ENCODE measurements at regions not wholly inside any gene's neighbourhood (a gene's known extent, or its start where the extent isn't known, plus 50 kb on each side); places are given as distances from the start of the nearest gene placed in this dataset.

DNA sequence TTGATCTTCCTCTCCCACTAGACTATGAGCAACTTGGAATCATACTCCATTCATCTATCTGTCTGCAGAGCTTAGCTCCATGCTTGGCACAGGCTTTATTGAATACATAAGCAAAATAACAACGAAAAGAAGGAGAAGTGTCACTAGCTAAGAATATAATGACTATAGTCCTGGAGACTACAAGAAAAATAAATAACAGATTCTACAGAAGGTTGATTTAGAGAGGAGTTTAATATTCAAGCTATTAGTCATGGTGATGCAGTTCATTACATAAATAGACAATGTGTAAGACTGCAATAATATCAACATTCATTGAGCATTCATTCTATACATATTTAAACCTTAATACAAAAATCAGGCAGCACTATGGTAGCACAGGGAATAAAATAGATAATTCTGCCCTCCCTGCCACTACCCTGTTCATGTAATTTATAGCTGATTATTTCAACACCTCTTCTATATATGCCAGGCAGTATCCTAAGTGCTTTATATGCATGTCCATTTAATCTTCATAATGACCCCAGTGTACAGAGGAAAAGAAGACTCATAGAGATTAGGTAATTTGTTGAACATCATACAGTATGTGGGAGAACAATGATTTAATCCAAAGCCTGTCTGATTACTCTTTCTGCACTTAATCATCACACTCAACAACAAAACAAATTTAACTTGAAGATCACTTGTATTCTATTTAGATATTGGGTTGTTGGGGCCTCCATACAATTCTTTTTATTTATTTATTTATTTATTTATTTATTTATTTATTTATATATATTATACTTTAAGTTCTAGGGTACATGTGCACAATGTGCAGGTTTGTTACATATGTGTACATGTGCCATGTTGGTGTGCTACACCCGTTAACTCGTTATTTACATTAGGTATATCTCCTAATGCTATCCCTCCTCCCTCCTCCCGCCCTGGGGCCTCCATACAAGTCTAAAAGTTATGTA lies 165.3 kb downstream of the RNF152 start:
- no peak overlapping the region for H3K27ac ChIP-seq
- TF ChIP-seq, protein P1, sequence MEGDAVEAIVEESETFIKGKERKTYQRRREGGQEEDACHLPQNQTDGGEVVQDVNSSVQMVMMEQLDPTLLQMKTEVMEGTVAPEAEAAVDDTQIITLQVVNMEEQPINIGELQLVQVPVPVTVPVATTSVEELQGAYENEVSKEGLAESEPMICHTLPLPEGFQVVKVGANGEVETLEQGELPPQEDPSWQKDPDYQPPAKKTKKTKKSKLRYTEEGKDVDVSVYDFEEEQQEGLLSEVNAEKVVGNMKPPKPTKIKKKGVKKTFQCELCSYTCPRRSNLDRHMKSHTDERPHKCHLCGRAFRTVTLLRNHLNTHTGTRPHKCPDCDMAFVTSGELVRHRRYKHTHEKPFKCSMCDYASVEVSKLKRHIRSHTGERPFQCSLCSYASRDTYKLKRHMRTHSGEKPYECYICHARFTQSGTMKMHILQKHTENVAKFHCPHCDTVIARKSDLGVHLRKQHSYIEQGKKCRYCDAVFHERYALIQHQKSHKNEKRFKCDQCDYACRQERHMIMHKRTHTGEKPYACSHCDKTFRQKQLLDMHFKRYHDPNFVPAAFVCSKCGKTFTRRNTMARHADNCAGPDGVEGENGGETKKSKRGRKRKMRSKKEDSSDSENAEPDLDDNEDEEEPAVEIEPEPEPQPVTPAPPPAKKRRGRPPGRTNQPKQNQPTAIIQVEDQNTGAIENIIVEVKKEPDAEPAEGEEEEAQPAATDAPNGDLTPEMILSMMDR (conservative IDR thresholded peaks at IDR 0.05): no peak
- TF ChIP-seq ZFX (IDR thresholded peaks at IDR 0.05): no peak

DNA sequence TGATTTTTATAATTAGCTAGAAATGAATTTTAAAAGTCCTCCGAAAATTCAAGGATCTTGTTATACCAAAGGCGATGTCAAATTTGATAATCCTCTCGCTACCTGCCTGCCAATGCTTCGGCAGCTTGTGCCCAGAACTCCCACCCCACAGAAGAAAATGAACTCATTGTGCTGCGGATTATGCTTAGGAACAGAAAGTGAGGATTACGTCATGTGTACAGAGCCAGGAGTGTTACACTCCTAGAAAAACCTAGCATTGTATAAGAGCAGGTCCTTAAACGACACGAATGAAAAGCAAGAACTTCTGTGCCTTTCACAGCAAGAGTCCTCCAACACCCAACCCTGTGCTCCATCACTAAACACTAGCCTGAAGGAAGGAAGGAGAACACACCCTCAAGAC lies 168.3 kb downstream of the RNF152 start:
- H3K27ac ChIP-seq: no peak overlapping the region
- no peak for TF ChIP-seq ZFX (IDR thresholded peaks at IDR 0.05)
- TF ChIP-seq, protein P1 (conservative IDR thresholded peaks at IDR 0.05): no peak

DNA sequence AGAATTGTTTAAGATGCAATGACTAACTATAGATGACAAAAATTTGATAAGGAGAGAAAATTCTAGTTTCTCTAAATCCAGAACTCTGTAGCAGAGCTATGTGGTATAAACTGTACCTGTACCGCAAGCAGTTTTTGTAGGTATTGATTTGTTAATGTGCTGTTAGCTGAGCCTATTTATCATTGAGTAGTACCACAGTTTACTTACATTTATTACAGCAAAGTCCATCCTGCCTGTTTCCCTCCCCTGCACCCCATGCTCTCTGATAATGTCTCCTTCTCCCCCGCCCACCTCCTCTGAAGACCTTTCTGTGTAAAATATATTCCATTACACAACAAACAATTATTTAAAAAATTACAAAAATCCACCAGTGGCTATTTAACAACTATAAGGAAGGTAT lies 170.6 kb downstream of the RNF152 start:
- TF ChIP-seq, protein P1 (conservative IDR thresholded peaks at IDR 0.05): no peak
- no peak for TF ChIP-seq ZFX (IDR thresholded peaks at IDR 0.05)
- no peak overlapping the region for H3K27ac ChIP-seq

DNA sequence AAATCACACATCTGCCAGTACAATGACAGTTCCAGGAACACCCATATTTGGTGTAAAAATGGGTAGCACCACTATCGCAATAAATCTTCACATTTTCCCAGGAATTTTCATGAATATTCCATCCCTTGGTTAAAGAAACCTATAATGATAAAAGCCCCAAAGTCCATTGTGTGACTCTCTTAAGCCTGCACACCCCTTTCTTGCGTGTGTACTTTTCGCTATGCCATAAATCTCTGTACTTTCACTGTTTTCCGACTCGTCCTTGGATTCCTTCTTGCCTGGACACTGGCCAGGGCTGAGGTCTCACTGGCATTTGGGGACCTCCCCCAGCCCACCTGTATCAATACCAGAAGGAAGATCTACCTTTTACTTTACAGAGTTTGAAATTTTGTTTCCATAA lies 172.3 kb downstream of the RNF152 start:
- TF ChIP-seq, protein P1 (conservative IDR thresholded peaks at IDR 0.05): no peak
- TF ChIP-seq ZFX (IDR thresholded peaks at IDR 0.05): no peak
- no peak overlapping the region for H3K27ac ChIP-seq

DNA sequence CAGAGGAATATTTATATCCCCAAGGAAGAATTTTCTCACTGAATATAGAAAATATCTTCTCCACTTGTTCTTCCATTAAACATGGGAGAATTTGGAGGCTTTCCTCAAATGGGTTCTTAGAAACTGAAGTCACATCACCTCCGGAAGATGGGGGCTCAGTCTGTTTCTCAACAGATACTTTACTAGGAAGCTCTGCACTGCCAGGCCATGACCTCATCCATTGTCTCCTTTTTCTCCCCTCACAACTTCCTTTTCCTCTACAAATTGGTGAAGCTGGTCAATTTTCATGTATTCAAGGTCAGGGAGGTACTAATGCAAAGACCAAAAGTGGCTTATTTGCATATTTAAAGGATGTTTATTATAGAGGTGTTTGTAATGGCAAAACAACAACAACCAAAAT lies 173.1 kb downstream of the RNF152 start:
- H3K27ac ChIP-seq: no peak overlapping the region
- no peak for TF ChIP-seq ZFX (IDR thresholded peaks at IDR 0.05)

DNA sequence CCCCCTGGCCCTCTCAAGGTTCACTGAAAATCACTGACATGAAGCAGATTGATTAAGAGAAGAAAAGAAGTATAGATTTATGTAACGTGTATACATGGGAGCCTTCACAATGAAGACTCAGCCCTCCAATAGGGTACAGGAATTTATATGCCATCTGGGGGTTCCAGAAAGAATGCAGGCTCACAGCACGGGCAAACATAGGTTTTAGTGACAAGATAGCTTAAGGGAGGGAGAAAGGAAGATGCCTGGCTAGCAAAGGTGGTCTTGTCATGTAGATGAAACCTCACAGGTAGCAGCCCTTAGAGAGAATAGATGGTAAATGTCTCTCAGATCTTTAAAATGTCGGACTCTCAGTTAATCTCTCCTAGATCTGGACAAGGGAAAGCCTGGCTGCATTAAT lies 173.9 kb downstream of the RNF152 start:
- H3K27ac ChIP-seq: no peak overlapping the region
- TF ChIP-seq, protein P1 (conservative IDR thresholded peaks at IDR 0.05): no peak
- TF ChIP-seq ZFX (IDR thresholded peaks at IDR 0.05): no peak

DNA sequence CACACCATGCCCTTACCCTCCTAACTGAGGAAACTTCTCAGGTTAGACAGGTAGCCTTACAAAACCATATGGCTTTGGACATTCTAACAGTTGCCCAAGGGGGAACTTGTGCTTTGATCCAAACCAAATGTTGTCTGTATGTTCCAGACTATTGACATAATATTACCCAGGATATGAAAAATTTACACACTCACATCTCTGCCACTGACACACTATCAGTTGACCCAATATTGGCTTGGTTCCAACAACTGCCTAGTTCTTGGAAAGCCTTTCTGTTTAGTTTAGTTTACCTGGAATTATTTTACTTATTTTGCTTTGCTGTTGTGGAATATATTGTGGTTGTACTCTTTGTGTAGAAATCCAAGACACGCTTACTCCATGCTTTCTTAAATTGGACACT lies 178.4 kb downstream of the RNF152 start:
- TF ChIP-seq, protein P1 (conservative IDR thresholded peaks at IDR 0.05): no peak
- no peak for TF ChIP-seq ZFX (IDR thresholded peaks at IDR 0.05)
- H3K27ac ChIP-seq: no peak overlapping the region

DNA sequence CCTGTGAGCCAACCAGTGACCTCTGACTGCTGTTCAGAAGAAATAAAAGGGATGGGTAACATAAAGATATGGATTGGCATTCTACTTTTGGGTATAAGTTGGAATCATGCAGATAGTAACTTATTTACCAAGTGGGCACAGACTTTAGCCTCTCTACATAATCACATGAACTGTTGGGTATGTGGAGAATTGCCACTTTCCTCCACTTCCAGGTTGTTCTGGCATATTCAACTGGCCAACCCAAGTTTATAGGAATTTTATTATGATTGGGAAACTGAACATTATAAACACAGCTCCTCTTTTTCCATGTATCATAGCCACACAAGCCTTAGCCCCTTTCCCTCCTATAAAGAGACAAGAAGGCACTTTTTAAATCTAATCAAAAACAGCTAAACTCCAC lies 179.3 kb downstream of the RNF152 start:
- TF ChIP-seq, protein P1 (conservative IDR thresholded peaks at IDR 0.05): no peak
- no peak for TF ChIP-seq ZFX (IDR thresholded peaks at IDR 0.05)
- no peak overlapping the region for H3K27ac ChIP-seq

All from C4-2B (cell line).